T-cell (primary cell): ENCODE measurements at regions not wholly inside any gene's neighbourhood (a gene's known extent, or its start where the extent isn't known, plus 50 kb on each side); places are given as distances from the start of the nearest gene placed in this dataset.
"Not testable (repeated sequence)": the region's sequence is repeated elsewhere in the genome, so short reads cannot be mapped to it uniquely, and the experiment has no call there.

Experiments used
- ATAC-seq, 4 experiments: fragments of 200-7000 bp in 3 of 4; fragments of 150-1000 bp in 1 of 4; cut with Tn5 transposase; replicated peaks in 1 of 4; 1 replicate in 3 of 4; 2 replicates in 1 of 4; pipeline ENCODE4 v1.10.0; 2021; ENCODE audit warnings: moderate library complexity in 3 of 4, mild to moderate bottlenecking in 2 of 4, moderate number of reproducible peaks in 1 of 4
- CTCF ChIA-PET, 2 donors: fragments of 300-600 bp; sonication (Branson Sonifier 250); formaldehyde crosslinking; loops; one replicate each; lab custom pipeline; 2022; ENCODE audit warnings: antibody characterized with exemption in 2 of 2; lab: Charles Lee
- POLR2A ChIA-PET, 2 donors: fragments of 300-600 bp; sonication (Branson Sonifier 250); formaldehyde crosslinking; loops; one replicate each; lab custom pipeline; 2022; ENCODE audit warnings: antibody characterized with exemption in 2 of 2; lab: Charles Lee
- DNase-seq, 35 experiments: peaks; one replicate each; pipeline versions ENCODE4 v3.0.0 to v3.0.0-alpha.2; 2013 to 2023
- H3K27ac ChIP-seq: one replicate; pipeline ENCODE4 v1.5.1; 2013; ENCODE audit warnings: low read length
- H3K27me3 ChIP-seq, 2 experiments: replicated peaks in 1 of 2; 1 replicate in 1 of 2; 2 replicates in 1 of 2; pipeline versions ENCODE4 v1.6.1 to v1.7.0; 2013; ENCODE audit warnings: low read length in 1 of 2, mixed read lengths in 1 of 2; ENCODE audit not compliant: control insufficient read depth in 2 of 2, insufficient read depth in 2 of 2; ENCODE audit errors: extremely low read depth in 1 of 2
- H3K36me3 ChIP-seq, 2 donors: 1 replicate in 1 of 2; 2 replicates in 1 of 2; pipeline versions ENCODE4 v1.6.1 to v1.7.0; 2013; ENCODE audit warnings: low read length in 1 of 2; ENCODE audit not compliant: control insufficient read depth in 2 of 2, insufficient read depth in 1 of 2; ENCODE audit errors: extremely low read depth in 1 of 2
- H3K4me1 ChIP-seq, 2 experiments: 1 replicate in 1 of 2; 2 replicates in 1 of 2; pipeline versions ENCODE4 v1.6.1 to v1.7.0; 2013; ENCODE audit warnings: low read length in 2 of 2, mixed read lengths in 1 of 2; ENCODE audit not compliant: insufficient read depth in 2 of 2, control insufficient read depth in 1 of 2; ENCODE audit errors: extremely low read depth in 1 of 2
- H3K4me3 ChIP-seq, 2 donors: 1 replicate in 1 of 2; 2 replicates in 1 of 2; pipeline versions ENCODE4 v1.5.1 to v1.7.0; 2013; ENCODE audit warnings: mild to moderate bottlenecking in 2 of 2, low read length in 1 of 2, moderate library complexity in 1 of 2; ENCODE audit not compliant: control insufficient read depth in 1 of 2; ENCODE audit errors: extremely low read depth in 1 of 2
- H3K9me3 ChIP-seq: 2 replicates; pipeline ENCODE4 v1.7.0; 2013
- H3K27ac Mint-ChIP-seq, 2 donors: one replicate each; pipeline ENCODE4 v1.8.0; 2020 to 2021; ENCODE audit warnings: mild to moderate bottlenecking in 2 of 2, mixed read lengths in 2 of 2
- H3K27me3 Mint-ChIP-seq, 2 donors: one replicate each; pipeline ENCODE4 v1.8.0; 2021 to 2022; ENCODE audit warnings: mixed read lengths in 2 of 2
- H3K36me3 Mint-ChIP-seq: one replicate; pipeline ENCODE4 v1.8.0; 2021; ENCODE audit warnings: mixed read lengths
- H3K4me1 Mint-ChIP-seq, 3 donors: one replicate each; pipeline ENCODE4 v1.8.0; 2020 to 2022; ENCODE audit warnings: mixed read lengths in 3 of 3, mild to moderate bottlenecking in 1 of 3
- H3K4me3 Mint-ChIP-seq, 3 donors: one replicate each; pipeline ENCODE4 v1.8.0; 2020 to 2022; ENCODE audit warnings: mild to moderate bottlenecking in 3 of 3, mixed read lengths in 3 of 3, moderate library complexity in 3 of 3
- H3K9me3 Mint-ChIP-seq, 3 donors: one replicate each; pipeline ENCODE4 v1.8.0; 2020 to 2022; ENCODE audit warnings: mixed read lengths in 3 of 3
- whole genome bisulfite sequencing: methylation state at CpG from one replicate; pipeline ENCODE4 v1.1.5; 2013; ENCODE audit warnings: missing lambda C conversion rate; ENCODE audit not compliant: insufficient coverage; 5-methylcytosine and 5-hydroxymethylcytosine counted together

- H3K36me3 ChIP-seq = no peaks in the 10 kb centered on the region
- H3K4me3 ChIP-seq = no peak overlapping the region
- H3K9me3 Mint-ChIP-seq = peaks cover 0 to 21% (median 10%) of the 10 kb centered on the region in 3 donors
- ChIA-PET CTCF (no interaction called here), POLR2A (no interaction called here)
- DNase-seq = no peak
- no peak for ATAC-seq
- H3K4me3 Mint-ChIP-seq = no peak overlapping the region
- no peaks in the 10 kb centered on the region for H3K4me1 ChIP-seq
- no peaks in the 10 kb centered on the region for H3K27me3 Mint-ChIP-seq
- WGBS = no CpG with 5 or more reads among the region's 1 CpG
- H3K27me3 ChIP-seq = no peaks in the 10 kb centered on the region
- no peak overlapping the region for H3K27ac ChIP-seq
- H3K9me3 ChIP-seq = peaks cover 4% of the 10 kb centered on the region
- no peaks in the 10 kb centered on the region for H3K36me3 Mint-ChIP-seq
- H3K4me1 Mint-ChIP-seq = no peaks in the 10 kb centered on the region
- H3K27ac Mint-ChIP-seq = no peak overlapping the region
Measured at GRCh38 chr6:67016921-67017460, 1310.0 kb upstream of the EYS start.

GRCh38 chr6:67011441-67011840 is 1304.4 kb upstream of the EYS start:
- no CpG with 5 or more reads among the region's 4 CpGs for WGBS

GRCh38 chr6:67009818-67010217 is 1302.8 kb upstream of the EYS start:
- Mint-ChIP-seq H3K27ac (no peak overlapping the region), H3K4me3 (no peak overlapping the region), H3K4me1 (no peaks in the 10 kb centered on the region), H3K27me3 (no peaks in the 10 kb centered on the region), H3K36me3 (no peaks in the 10 kb centered on the region), H3K9me3 (peaks cover 6 to 22% (median 10%) of the 10 kb centered on the region in 3 donors)
- POLR2A ChIA-PET = no interaction called here
- Histone ChIP-seq H3K9me3 (no peaks in the 10 kb centered on the region), H3K4me1 (no peaks in the 10 kb centered on the region), H3K27me3 (no peaks in the 10 kb centered on the region), H3K27ac (no peak overlapping the region), H3K36me3 (no peaks in the 10 kb centered on the region), H3K4me3 (no peak overlapping the region)
- CTCF ChIA-PET = no interaction called here
- 50% methylated on average over 4 of the region's 8 CpGs for WGBS
- no peak for ATAC-seq
- DNase-seq = no peak

More at GRCh38 chr6:67011441-67011840, 1304.4 kb upstream of the EYS start:
- ATAC-seq (no peak), DNase-seq (no peak)
- Histone ChIP-seq H3K9me3 (no peaks in the 10 kb centered on the region), H3K36me3 (no peaks in the 10 kb centered on the region), H3K4me1 (no peaks in the 10 kb centered on the region), H3K27ac (no peak overlapping the region), H3K4me3 (no peak overlapping the region), H3K27me3 (no peaks in the 10 kb centered on the region)
- H3K4me1 Mint-ChIP-seq = no peaks in the 10 kb centered on the region
- H3K27me3 Mint-ChIP-seq = no peaks in the 10 kb centered on the region
- no peak overlapping the region for H3K4me3 Mint-ChIP-seq
- no peak overlapping the region for H3K27ac Mint-ChIP-seq
- CTCF ChIA-PET = no interaction called here
- H3K9me3 Mint-ChIP-seq = peaks cover 6 to 32% (median 15%) of the 10 kb centered on the region in 3 donors
- no peaks in the 10 kb centered on the region for H3K36me3 Mint-ChIP-seq
- POLR2A ChIA-PET = no interaction called here

- H3K27ac ChIP-seq = no peak overlapping the region
- no peak overlapping the region for H3K4me3 Mint-ChIP-seq
- H3K4me3 ChIP-seq = no peak overlapping the region
- H3K9me3 ChIP-seq = no peaks in the 10 kb centered on the region
- DNase-seq (no peak), ATAC-seq (no peak)
- no peaks in the 10 kb centered on the region for H3K27me3 Mint-ChIP-seq
- H3K27ac Mint-ChIP-seq = no peak overlapping the region
- H3K9me3 Mint-ChIP-seq = peaks cover 7 to 21% (median 21%) of the 10 kb centered on the region in 3 donors
- ChIA-PET POLR2A (no interaction called here), CTCF (no interaction called here)
- H3K36me3 ChIP-seq = no peaks in the 10 kb centered on the region
- WGBS = 86% methylated on average over 1 of the region's 3 CpGs
- H3K4me1 ChIP-seq = no peaks in the 10 kb centered on the region
- no peaks in the 10 kb centered on the region for H3K27me3 ChIP-seq
- no peaks in the 10 kb centered on the region for H3K36me3 Mint-ChIP-seq
- H3K4me1 Mint-ChIP-seq = no peaks in the 10 kb centered on the region
Measured at GRCh38 chr6:67003844-67004243, 1296.8 kb upstream of the EYS start.

GRCh38 chr6:67000121-67000520 is 1293.1 kb upstream of the EYS start:
- ATAC-seq = no peak
- H3K36me3 Mint-ChIP-seq = no peaks in the 10 kb centered on the region
- WGBS = no CpG with 5 or more reads among the region's 2 CpGs
- ChIA-PET CTCF (no interaction called here), POLR2A (no interaction called here)
- no peaks in the 10 kb centered on the region for H3K4me1 Mint-ChIP-seq
- no peaks in the 10 kb centered on the region for H3K4me1 ChIP-seq
- H3K27ac ChIP-seq = no peak overlapping the region
- no peak overlapping the region for H3K4me3 ChIP-seq
- no peaks in the 10 kb centered on the region for H3K27me3 ChIP-seq
- H3K27ac Mint-ChIP-seq = no peak overlapping the region
- H3K36me3 ChIP-seq = no peaks in the 10 kb centered on the region
- H3K4me3 Mint-ChIP-seq = no peak overlapping the region
- DNase-seq = no peak
- peaks cover 3% of the 10 kb centered on the region for H3K9me3 ChIP-seq
- H3K9me3 Mint-ChIP-seq = peaks cover 11 to 22% (median 14%) of the 10 kb centered on the region in 3 donors
- H3K27me3 Mint-ChIP-seq = no peaks in the 10 kb centered on the region

- H3K4me3 Mint-ChIP-seq, H3K36me3 ChIP-seq, H3K27me3 Mint-ChIP-seq, H3K4me3 ChIP-seq, H3K36me3 Mint-ChIP-seq, H3K4me1 ChIP-seq, H3K9me3 ChIP-seq, H3K27me3 ChIP-seq, DNase-seq, H3K4me1 Mint-ChIP-seq, ATAC-seq, H3K27ac Mint-ChIP-seq, POLR2A ChIA-PET, CTCF ChIA-PET, H3K27ac ChIP-seq: not testable (repeated sequence)
- peaks cover 6 to 24% (median 17%) of the 10 kb centered on the region in 3 donors for H3K9me3 Mint-ChIP-seq
- WGBS = no CpG with 5 or more reads among the region's 1 CpG
Measured at GRCh38 chr6:66997579-66997978, 1290.6 kb upstream of the EYS start.

- Mint-ChIP-seq H3K9me3 (peaks cover 11 to 31% (median 13%) of the 10 kb centered on the region in 3 donors), H3K4me1 (no peaks in the 10 kb centered on the region), H3K36me3 (no peaks in the 10 kb centered on the region), H3K27ac (no peak overlapping the region), H3K27me3 (no peaks in the 10 kb centered on the region), H3K4me3 (no peak overlapping the region)
- Histone ChIP-seq H3K27me3 (no peaks in the 10 kb centered on the region), H3K27ac (no peak overlapping the region), H3K9me3 (peaks cover 3% of the 10 kb centered on the region), H3K4me3 (no peak overlapping the region), H3K4me1 (no peaks in the 10 kb centered on the region), H3K36me3 (no peaks in the 10 kb centered on the region)
- ChIA-PET POLR2A (no interaction called here), CTCF (no interaction called here)
- no CpG with 5 or more reads among the region's 1 CpG for WGBS
- no peak for DNase-seq
- no peak for ATAC-seq
Measured at GRCh38 chr6:66995669-66996068, 1288.6 kb upstream of the EYS start.
